Amniotic stem cell (primary cell): ENCODE measurements at regions not wholly inside any gene's neighbourhood (a gene's known extent, or its start where the extent isn't known, plus 50 kb on each side); places are given as distances from the start of the nearest gene placed in this dataset.
"Not testable (repeated sequence)": the region's sequence is repeated elsewhere in the genome, so short reads cannot be mapped to it uniquely, and the experiment has no call there.

ENCODE experiments used
- DNase-seq: peaks from one replicate; lab custom pipeline; 2025; lab: John Stamatoyannopoulos, UW

- no peak for DNase-seq
Observed at GRCh38 chr17:53765609-53766008, 57.1 kb upstream of the KIF2B start.

GRCh38 chr17:53765129-53765528, 57.6 kb upstream of the KIF2B start:
- DNase-seq: no peak

- no peak for DNase-seq
Observed at GRCh38 chr17:53757559-53757958, 65.2 kb upstream of the KIF2B start.

GRCh38 chr17:53757116-53757515, 65.6 kb upstream of the KIF2B start:
- not testable (repeated sequence) for DNase-seq

GRCh38 chr17:53749178-53749577, 73.5 kb upstream of the KIF2B start:
- no peak for DNase-seq

GRCh38 chr17:53748159-53748820, 74.4 kb upstream of the KIF2B start:
- DNase-seq: not testable (repeated sequence)

GRCh38 chr17:53740312-53740711, 82.4 kb upstream of the KIF2B start:
- no peak for DNase-seq

GRCh38 chr17:53736516-53737240, 86.0 kb upstream of the KIF2B start:
- DNase-seq: no peak

- no peak for DNase-seq
Observed at GRCh38 chr17:53724726-53725125, 98.0 kb upstream of the KIF2B start.

- peak; percentile 76 for DNase-seq
Observed at GRCh38 chr17:53722407-53722806, 100.3 kb upstream of the KIF2B start.

- DNase-seq: no peak
Observed at GRCh38 chr17:53721101-53721500, 101.6 kb upstream of the KIF2B start.

- no peak for DNase-seq
Observed at GRCh38 chr17:53719229-53719628, 103.5 kb upstream of the KIF2B start.

GRCh38 chr17:53707566-53707965, 115.2 kb upstream of the KIF2B start:
- DNase-seq: no peak

- DNase-seq: no peak
Observed at GRCh38 chr17:53696286-53696685, 126.4 kb upstream of the KIF2B start.

GRCh38 chr17:53687324-53687723, 135.4 kb upstream of the KIF2B start:
- DNase-seq: no peak

- no peak for DNase-seq
Observed at GRCh38 chr17:53680745-53681144, 142.0 kb upstream of the KIF2B start.

GRCh38 chr17:53668854-53669253, 153.9 kb upstream of the KIF2B start:
- DNase-seq: no peak

GRCh38 chr17:53662608-53663007, 160.1 kb upstream of the KIF2B start:
- DNase-seq: no peak

- DNase-seq: no peak
Observed at GRCh38 chr17:53659181-53659580, 163.5 kb upstream of the KIF2B start.

GRCh38 chr17:53655591-53655990, 167.1 kb upstream of the KIF2B start:
- no peak for DNase-seq

- DNase-seq: no peak
Observed at GRCh38 chr17:53649201-53649600, 173.5 kb upstream of the KIF2B start.

GRCh38 chr17:53646835-53647234, 175.9 kb upstream of the KIF2B start:
- no peak for DNase-seq

GRCh38 chr17:53640808-53641207, 181.9 kb upstream of the KIF2B start:
- DNase-seq: no peak

- no peak for DNase-seq
Observed at GRCh38 chr17:53635444-53635843, 187.3 kb upstream of the KIF2B start.
